ENCODE measurements at regions not wholly inside any gene's neighbourhood (a gene's known extent, or its start where the extent isn't known, plus 50 kb on each side); places are given as distances from the start of the nearest gene placed in this dataset.

GRCh38 chr2:189372688-189373257 is 68.5 kb upstream of the WDR75 start:
- no peak for DNase-seq

DNA sequence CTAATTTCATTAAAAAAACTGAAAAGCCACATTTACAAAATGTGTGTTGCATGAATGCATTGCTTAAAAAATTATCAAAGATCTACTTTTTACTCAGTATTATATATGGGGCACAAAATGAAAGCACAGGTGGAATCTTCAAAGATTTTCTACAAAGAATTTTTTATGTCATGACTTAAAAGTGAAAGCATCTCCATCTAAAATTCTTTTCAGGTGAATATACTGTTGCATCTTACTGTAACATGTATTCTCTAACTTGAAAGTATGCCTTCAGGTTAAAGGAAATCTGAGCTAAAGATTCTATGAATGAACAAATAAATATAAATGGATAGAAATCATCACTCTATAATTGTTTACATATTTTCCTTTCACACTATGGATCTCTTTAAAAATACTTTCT is 66.8 kb upstream of the WDR75 start:
- no peak for DNase-seq

DNA sequence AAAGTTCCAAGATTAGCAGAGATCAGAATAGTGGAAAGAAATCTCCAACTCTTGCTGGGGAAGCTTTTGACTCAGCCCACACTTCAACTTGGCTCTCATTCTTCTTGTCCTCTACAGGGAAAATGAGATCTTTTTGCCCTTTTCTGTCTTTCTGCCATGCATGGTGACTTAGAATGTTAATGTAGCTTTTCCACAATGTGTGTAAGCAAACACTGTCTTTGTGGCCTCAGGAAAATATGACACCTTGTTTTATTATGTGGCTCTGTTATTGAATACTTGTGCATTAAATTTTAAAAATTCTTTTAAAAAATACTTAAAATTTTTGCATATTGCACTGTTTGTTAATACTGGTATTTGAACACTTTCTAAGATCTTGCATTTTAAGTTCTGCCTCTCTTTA is 65.4 kb upstream of the WDR75 start:
- DNase-seq = no peak

GRCh38 chr2:189379287-189379630 is 62.0 kb upstream of the WDR75 start:
- no peak for DNase-seq

DNA sequence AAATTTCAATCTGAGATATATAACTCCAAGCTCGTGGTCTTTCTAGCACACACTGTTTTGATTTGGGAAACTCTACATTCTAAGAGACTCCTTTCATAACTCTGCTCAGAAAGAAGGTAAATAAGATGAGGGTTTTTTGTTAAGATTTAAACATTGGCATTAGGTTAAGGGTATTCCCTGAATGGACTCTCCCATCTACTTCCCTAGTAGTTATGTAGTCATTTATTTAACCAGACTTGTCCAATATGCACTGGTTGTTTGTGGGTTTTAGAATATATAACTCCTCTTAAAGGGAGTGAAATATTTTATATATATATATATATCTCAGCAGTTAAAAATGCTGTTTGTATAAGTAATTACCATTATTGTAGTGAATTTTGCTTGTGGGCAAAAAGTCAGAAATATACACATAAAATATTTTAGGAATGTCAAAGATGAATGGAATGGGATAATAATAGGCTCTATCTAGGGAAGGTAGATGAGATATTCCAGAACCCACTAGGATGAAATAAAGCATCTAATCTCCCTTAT is 61.5 kb upstream of the WDR75 start:
- no peak for DNase-seq

GRCh38 chr2:189382668-189383067 is 58.6 kb upstream of the WDR75 start:
- no peak for DNase-seq

GRCh38 chr2:189386741-189387140 is 54.5 kb upstream of the WDR75 start:
- no peak for DNase-seq

DNA sequence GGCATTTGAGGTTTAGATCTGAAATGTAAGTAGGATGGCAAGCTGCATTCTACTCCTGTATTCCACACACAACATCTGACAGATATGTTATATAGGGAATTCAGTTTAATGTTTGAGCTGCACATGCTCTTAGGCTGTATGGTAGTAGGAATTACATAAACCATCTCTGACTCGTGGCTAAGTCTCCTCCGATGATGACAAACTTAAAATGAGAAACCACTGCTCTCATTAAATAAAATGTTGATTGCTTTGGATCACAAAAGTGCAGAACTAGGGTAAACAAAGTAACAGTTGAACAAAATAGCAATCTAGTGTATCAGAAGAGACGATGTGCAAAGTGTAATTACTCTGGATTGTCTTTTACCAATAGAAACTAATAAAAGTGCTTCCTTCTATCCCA is 50.1 kb upstream of the WDR75 start:
- no peak for DNase-seq

Measured in stimulated activated naive CD4-positive, alpha-beta T cell (primary cell).